ENCODE measurements at regions not wholly inside any gene's neighbourhood (a gene's known extent, or its start where the extent isn't known, plus 50 kb on each side); places are given as distances from the start of the nearest gene placed in this dataset.
"Not testable (repeated sequence)": the region's sequence is repeated elsewhere in the genome, so short reads cannot be mapped to it uniquely, and the experiment has no call there.

DNA sequence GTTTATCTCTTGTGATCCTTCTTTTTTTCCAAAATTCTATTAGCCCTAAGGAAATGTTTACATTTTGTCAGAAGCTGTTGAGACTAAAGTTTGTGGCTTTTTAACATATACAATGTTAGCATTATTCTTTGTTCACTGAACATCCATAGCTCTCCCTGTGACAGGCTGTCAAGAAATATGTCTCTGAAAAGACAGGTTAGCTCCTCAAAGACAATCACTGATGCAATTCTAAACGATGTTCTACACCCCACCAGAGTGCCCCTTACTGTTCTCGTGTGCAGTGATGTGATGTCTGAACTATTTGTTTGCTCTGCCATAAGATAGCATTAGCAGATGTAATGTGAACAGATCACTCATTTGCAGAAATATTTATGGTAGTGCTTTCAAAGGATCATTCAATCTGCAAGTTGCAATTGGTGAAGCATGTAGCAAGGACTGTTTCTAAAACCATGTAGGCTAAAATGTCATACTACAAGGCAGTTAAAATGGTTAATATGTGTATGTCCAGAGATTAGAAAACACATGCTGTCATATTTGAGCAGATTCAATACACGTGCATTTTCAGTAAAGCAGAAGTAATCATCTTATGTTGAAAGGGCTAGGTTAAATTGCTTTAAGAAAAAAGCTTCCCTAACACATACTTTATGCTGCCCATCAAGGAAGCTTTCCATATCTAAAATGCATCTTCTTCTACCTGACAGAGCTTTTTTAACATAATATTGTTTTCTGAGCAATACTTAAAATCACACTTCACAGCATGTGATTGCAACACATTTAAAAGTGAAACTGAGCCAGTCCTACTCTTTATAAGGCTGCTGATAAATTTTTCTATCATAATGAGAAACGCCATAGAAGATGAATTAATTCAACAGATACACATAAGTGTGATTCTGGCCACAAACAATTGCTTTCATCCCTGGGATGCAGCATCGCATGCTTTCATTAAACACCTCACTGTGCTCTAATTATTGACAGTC, 285.7 kb upstream of the UBE2E3 start:
- peaks cover 0 to 2% (median under 1%) of the 10 kb centered on the region in 3 donors for H3K27me3 Mint-ChIP-seq (ENCODE audit: low read depth in 3 of 3)
- no peak for DNase-seq
- no peaks in the 10 kb centered on the region for H3K36me3 Mint-ChIP-seq
- H3K27ac Mint-ChIP-seq, result no peak overlapping the region
- H3K4me3 Mint-ChIP-seq, result no peak overlapping the region
- no peaks in the 10 kb centered on the region for H3K4me1 Mint-ChIP-seq
- no peaks in the 10 kb centered on the region for H3K9me3 Mint-ChIP-seq

DNA sequence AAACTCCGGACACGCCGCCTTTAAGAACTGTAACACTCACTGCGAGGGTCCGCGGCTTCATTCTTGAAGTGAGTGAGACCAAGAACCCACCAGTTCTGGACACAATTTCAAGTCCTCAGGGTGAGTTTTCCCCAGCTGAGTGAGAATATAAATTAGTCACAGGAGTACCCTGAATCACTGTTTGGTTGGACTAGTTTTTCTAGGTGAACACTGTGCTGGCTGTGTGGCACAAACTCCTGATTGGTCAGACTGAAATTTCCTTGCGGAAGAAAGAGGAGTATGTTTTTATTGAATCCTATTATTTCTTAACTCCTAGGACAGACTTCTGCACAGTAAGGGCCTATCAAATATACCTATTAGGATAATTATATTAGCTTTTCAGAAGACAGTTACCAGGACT, 288.1 kb upstream of the UBE2E3 start:
- Mint-ChIP-seq H3K4me3 (no peak overlapping the region), H3K27me3 (ENCODE audit: low read depth in 3 of 3) (peaks cover 0 to 2% (median 2%) of the 10 kb centered on the region in 3 donors), H3K27ac (no peak overlapping the region), H3K36me3 (no peaks in the 10 kb centered on the region), H3K9me3 (peaks cover 0 to 3% (median 0%) of the 10 kb centered on the region in 6 donors), H3K4me1 (no peaks in the 10 kb centered on the region)
- no peak for DNase-seq

DNA sequence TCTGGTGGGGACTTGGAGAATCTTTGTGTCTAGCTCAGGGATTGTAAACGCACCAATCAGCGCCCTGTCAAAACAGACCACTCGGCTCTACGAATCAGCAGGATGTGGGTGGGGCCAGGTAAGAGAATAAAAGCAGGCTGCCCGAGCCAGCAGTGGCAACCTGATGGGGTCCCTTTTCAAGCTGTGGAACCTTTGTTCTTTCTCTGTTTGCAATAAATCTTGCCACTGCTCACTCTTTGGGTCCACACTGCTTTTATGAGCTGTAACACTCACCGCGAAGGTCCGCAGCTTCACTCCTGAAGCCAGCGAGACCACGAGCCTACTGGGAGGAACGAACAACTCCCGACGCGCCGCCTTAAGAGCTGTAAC, 288.6 kb upstream of the UBE2E3 start:
- not testable (repeated sequence) for H3K36me3 Mint-ChIP-seq; H3K27ac Mint-ChIP-seq; H3K27me3 Mint-ChIP-seq (ENCODE audit: low read depth in 3 of 3); H3K9me3 Mint-ChIP-seq; DNase-seq; H3K4me3 Mint-ChIP-seq; H3K4me1 Mint-ChIP-seq

DNA sequence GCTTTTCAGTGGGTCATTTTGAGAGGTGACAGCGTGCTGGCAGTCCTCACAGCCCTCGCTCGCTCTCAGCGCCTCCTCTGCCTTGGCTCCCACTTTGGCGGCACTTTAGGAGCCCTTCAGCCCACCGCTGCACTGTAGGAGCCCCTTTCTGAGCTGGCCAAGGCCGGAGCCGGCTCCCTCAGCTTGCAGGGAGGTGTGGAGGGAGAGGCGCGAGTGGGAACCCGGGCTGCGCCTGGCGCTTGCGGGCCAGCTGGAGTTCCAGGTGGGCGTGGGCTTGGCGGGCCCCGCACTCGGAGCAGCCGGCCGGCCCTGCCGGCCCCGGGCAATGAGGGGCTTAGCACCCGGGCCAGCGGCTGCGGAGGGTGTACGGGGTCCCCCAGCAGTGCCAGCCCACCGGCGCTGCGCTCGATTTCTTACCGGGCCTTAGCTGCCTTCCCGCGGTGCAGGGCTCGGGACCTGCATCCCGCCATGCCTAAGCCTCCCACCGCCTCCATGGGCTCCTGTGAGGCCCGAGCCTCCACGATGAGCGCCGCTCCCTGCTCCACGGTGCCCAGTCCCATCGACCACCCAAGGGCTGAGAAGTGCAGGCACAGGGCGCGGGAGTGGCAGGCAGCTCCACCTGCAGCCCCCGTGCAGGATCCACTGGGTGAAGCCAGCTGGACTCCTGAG, 289.1 kb upstream of the UBE2E3 start:
- H3K27ac Mint-ChIP-seq; H3K4me3 Mint-ChIP-seq; H3K27me3 Mint-ChIP-seq (ENCODE audit: low read depth in 3 of 3); DNase-seq; H3K36me3 Mint-ChIP-seq; H3K4me1 Mint-ChIP-seq; H3K9me3 Mint-ChIP-seq: not testable (repeated sequence)

DNA sequence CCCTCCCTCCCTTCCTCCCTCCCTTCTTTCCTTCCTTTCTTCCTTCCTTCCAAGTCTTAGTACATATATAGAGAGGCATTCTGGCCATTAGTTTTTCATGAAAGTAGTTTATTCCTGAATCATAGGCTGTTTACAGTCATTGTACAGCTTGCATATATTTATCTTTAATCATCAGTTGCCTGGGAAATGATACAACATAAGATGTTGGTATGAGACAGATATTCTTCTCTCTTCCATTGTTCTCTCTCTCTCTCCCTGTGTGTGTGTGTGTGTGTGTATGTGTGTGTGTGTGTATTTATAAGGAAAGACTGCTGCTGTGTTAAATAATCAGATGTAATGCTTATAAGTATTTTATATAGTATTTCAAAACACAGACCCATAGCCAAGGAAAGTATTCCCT, 289.8 kb upstream of the UBE2E3 start:
- peaks cover 0 to 2% (median 2%) of the 10 kb centered on the region in 3 donors for H3K27me3 Mint-ChIP-seq (ENCODE audit: low read depth in 3 of 3)
- H3K9me3 Mint-ChIP-seq, result peaks cover 0 to 3% (median 0%) of the 10 kb centered on the region in 6 donors

DNA sequence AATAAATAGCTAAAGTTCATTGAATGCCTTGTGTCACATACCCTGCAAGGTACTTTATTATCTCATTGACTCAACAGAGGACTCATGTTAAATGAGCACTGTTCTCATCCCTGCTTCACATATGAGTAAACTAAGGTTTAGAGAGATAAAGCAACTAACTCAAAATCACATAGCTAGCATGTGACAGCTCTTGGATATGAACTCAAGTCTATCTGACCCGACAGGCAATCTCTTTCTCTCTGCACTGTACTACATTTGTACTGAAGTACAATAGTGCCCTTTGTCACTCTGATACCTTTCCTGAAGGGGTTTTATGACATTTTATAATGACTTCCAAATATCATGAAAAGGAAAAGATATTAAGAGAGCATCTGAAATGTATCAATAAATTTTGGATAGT, 297.5 kb upstream of the UBE2E3 start:
- no peak overlapping the region for H3K27ac Mint-ChIP-seq

More for the DNA sequence above, 289.8 kb upstream of the UBE2E3 start:
- Mint-ChIP-seq H3K27ac (no peak overlapping the region), H3K4me1 (no peaks in the 10 kb centered on the region), H3K36me3 (no peaks in the 10 kb centered on the region), H3K4me3 (no peak overlapping the region)
- DNase-seq, result no peak

DNA sequence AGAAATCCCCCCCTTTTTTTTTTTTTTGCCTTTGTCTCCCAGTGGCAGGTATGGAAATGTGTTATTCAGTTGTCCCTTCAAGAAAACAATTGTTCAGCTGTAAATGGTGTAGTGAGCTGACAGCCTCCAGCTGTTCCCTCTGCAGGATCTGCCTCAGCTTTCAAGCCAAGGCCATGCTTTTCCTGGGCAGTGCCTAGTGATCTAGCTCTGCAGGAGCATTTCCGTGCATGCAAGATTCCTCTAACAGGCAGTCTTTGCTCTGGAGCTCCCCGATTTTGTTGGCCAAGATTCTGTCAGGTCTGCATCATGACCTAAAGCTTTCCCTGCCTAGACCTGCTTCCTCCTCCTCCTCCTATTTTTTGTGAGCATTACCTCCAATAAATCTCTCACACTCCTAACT, 300.7 kb upstream of the UBE2E3 start:
- Mint-ChIP-seq H3K9me3 (peaks cover 0 to 5% (median 0%) of the 10 kb centered on the region in 6 donors), H3K4me3 (no peak overlapping the region), H3K27me3 (ENCODE audit: low read depth in 3 of 3) (peaks cover 1 to 7% (median 6%) of the 10 kb centered on the region in 3 donors), H3K4me1 (no peaks in the 10 kb centered on the region), H3K27ac (no peak overlapping the region), H3K36me3 (no peaks in the 10 kb centered on the region)
- DNase-seq, result no peak

More for the DNA sequence above, 297.5 kb upstream of the UBE2E3 start:
- no peaks in the 10 kb centered on the region for H3K36me3 Mint-ChIP-seq
- H3K27me3 Mint-ChIP-seq (ENCODE audit: low read depth in 3 of 3), result peaks cover 1 to 9% (median 4%) of the 10 kb centered on the region in 3 donors
- peaks cover 0 to 5% (median 0%) of the 10 kb centered on the region in 6 donors for H3K9me3 Mint-ChIP-seq
- no peaks in the 10 kb centered on the region for H3K4me1 Mint-ChIP-seq
- no peak for DNase-seq
- no peak overlapping the region for H3K4me3 Mint-ChIP-seq

DNA sequence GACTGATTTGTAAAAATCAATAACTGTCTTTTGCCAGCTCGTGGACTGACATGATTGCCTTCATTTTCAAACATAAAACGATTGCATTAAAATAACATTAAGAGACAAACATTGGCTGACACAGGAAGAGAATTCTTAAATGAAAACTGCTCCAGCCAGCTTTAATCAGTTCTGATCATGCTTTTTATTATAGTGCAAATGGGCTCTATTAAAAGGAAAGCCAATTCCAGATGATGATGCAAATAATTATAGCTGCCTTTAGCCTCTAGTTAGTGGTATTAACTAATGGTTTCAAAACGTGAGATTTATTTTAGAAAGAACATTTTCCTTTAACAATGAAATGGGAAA, 301.8 kb upstream of the UBE2E3 start:
- Mint-ChIP-seq H3K27me3 (ENCODE audit: low read depth in 3 of 3) (peaks cover 1 to 7% (median 6%) of the 10 kb centered on the region in 3 donors), H3K9me3 (peaks cover 0 to 8% (median 0%) of the 10 kb centered on the region in 6 donors), H3K4me3 (no peak overlapping the region), H3K36me3 (no peaks in the 10 kb centered on the region), H3K4me1 (no peaks in the 10 kb centered on the region), H3K27ac (no peak overlapping the region)
- no peak for DNase-seq

DNA sequence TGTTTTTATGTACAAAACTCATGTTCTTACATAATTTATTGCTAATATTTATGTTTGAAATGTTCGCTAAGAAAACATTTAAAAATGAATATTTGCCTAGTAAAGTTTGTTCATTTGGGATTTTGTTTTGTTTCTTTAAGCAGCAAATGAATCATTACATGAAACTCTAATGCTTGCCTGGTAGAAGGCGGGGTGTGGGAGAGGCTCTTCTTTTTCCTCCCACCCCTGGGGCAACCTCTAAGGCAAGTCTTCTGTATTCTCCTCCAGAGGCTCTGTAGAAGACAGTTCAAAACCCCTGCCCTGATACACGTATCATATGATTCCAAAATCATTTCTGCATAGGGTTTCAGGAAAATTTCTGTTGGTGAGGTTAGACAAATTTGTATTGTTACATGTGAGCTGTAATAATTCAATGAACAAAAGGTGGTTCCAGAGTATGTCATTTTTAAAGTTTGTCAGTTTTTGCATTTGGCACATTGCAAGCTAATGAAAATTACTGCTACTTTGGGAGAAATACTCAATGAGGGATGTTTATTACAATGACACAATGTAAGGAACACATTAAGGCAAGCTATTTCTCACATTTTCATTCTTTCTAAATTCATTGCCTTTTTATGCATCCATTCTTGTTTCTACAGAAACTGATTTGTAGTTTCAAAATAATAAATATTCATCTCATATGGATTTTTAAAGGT, 302.3 kb upstream of the UBE2E3 start:
- peaks cover 1 to 10% (median 6%) of the 10 kb centered on the region in 3 donors for H3K27me3 Mint-ChIP-seq (ENCODE audit: low read depth in 3 of 3)

DNA sequence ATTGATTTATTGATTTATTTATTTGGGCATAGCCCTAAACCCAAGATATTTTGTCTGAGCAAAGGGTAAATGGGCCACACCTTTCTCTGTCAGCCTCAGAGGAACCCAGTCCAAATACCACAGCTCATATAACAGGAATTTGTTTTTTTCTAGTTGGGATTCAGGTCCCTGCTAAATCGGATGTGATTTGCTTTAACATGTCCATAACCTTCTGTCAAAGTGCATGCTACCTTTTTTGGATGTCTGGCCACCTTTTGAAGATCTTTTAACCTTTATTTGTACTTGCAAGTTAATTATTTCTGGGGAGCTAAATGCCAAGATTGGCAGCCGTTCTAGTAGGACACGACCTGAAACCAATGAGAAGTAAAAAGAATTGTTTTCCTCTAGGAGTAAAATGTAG, 303.2 kb upstream of the UBE2E3 start:
- Mint-ChIP-seq H3K36me3 (no peaks in the 10 kb centered on the region), H3K27ac (no peak overlapping the region), H3K4me3 (no peak overlapping the region), H3K9me3 (peaks cover 0 to 8% (median 0%) of the 10 kb centered on the region in 6 donors), H3K27me3 (ENCODE audit: low read depth in 3 of 3) (peaks cover 1 to 10% (median 6%) of the 10 kb centered on the region in 3 donors), H3K4me1 (no peaks in the 10 kb centered on the region)
- DNase-seq, result no peak

More for the DNA sequence above, 302.3 kb upstream of the UBE2E3 start:
- Mint-ChIP-seq H3K4me1 (no peaks in the 10 kb centered on the region), H3K4me3 (no peak overlapping the region), H3K36me3 (no peaks in the 10 kb centered on the region), H3K27ac (no peak overlapping the region), H3K9me3 (peaks cover 0 to 8% (median 0%) of the 10 kb centered on the region in 6 donors)
- no peak for DNase-seq

DNA sequence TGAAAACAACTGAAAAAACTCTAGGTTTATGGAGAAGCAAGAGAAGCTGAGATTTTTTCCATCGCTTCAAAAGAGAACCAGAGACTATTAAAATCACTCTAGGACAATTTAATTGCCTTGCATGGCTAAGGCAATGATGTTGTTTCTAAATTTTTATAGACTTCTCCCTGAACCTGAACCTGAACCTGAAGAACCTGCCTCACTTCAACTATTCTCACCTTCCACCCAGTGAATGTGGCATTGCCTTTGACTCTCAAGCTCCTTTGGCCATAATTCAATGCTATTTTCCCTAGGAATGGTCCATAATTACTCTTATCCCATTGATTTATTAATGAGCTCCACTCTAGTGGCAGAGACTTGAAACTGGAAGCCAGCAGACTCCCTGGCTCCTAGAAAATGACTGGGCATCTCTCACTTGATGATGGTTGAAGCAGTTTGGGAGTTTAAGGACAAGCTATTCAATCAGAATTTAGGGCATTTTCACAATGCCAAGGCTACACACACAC, 303.8 kb upstream of the UBE2E3 start:
- no peaks in the 10 kb centered on the region for H3K36me3 Mint-ChIP-seq
- H3K27me3 Mint-ChIP-seq (ENCODE audit: low read depth in 3 of 3), result peaks cover 1 to 10% (median 6%) of the 10 kb centered on the region in 3 donors
- no peak overlapping the region for H3K27ac Mint-ChIP-seq
- H3K4me1 Mint-ChIP-seq, result no peaks in the 10 kb centered on the region
- peaks cover 0 to 8% (median 0%) of the 10 kb centered on the region in 6 donors for H3K9me3 Mint-ChIP-seq
- DNase-seq, result no peak
- no peak overlapping the region for H3K4me3 Mint-ChIP-seq

DNA sequence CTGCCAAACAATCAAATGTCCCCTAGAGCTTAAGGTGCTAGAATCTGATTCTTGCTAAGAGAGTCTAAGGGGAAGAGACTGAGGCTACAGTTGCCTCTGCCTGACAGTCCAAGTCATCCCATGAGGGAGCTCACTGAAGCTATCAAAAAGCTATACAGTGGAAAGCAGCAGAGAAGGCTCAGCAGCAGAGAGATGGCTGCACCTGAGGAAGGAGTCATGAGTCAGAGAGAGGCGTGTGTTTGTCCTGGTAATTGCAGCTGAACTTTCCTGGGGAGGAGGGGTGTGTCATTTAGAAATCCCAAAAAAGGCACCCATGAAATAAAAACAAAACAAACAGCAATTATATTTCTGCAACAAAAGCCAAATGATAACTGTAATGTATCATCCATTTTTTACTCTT, 305.2 kb upstream of the UBE2E3 start:
- H3K27me3 Mint-ChIP-seq (ENCODE audit: low read depth in 3 of 3), result peaks cover 1 to 6% (median 6%) of the 10 kb centered on the region in 3 donors

DNA sequence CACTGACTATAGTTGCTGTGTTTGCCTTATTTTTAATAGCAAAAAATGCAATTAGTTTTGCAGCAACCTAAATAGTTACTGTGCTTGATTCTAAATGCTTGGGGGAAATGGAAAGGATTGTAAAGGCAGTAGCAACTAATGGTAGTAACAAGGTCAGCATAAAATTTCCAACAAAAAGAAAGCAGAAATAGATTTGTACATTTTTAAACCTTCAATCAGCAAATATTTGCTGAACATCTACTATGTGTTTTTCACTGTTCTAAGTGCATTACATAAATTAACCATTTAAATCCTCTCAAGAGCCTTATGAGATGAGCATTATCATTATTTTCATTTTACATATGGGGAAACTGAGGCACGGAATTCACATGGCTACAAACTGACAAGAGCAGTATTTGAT, 308.0 kb upstream of the UBE2E3 start:
- no peaks in the 10 kb centered on the region for H3K4me1 Mint-ChIP-seq
- no peak overlapping the region for H3K27ac Mint-ChIP-seq
- H3K27me3 Mint-ChIP-seq (ENCODE audit: low read depth in 3 of 3), result peaks cover 0 to 2% (median 2%) of the 10 kb centered on the region in 3 donors
- H3K4me3 Mint-ChIP-seq, result no peak overlapping the region
- no peak for DNase-seq
- no peaks in the 10 kb centered on the region for H3K36me3 Mint-ChIP-seq
- peaks cover 0 to 4% (median 0%) of the 10 kb centered on the region in 6 donors for H3K9me3 Mint-ChIP-seq

More for the DNA sequence above, 305.2 kb upstream of the UBE2E3 start:
- no peak for DNase-seq
- Mint-ChIP-seq H3K4me3 (no peak overlapping the region), H3K9me3 (peaks cover 0 to 8% (median 0%) of the 10 kb centered on the region in 6 donors), H3K27ac (no peak overlapping the region), H3K4me1 (no peaks in the 10 kb centered on the region), H3K36me3 (no peaks in the 10 kb centered on the region)
